ENCODE measurements at regions not wholly inside any gene's neighbourhood (a gene's known extent, or its start where the extent isn't known, plus 50 kb on each side); places are given as distances from the start of the nearest gene placed in this dataset.

DNA sequence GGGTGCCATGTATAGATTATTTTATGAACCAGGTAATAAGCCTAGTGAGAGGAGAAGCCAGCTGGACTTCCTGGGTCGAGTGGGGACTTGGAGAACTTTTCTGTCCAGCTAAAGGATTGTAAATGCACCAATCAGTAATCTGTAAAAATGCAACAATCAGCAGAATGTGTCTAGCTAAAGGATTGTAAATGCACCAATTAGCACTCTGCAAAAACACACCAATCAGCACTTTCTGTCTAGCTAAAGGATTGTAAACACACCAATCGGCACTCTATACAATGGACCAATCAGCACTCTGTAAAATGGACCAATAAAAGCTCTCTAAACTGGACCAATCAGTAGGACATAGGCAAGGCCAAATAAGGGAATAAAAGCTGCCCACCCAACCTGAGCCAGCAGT, 392.9 kb downstream of the KDM5D start:
- intact Hi-C loops (cut with micrococcal nuclease; ENCODE audit: unreplicated experiment), result no loop called here
- DNase-seq (ENCODE audit: low read depth, low spot score) (no peak), ATAC-seq (no peak)
- Histone ChIP-seq H3K27ac (ENCODE audit: low read length) (no peak overlapping the region), H3K4me1 (ENCODE audit: control insufficient read depth, insufficient read depth, low read length) (no peaks in the 10 kb centered on the region), H3K36me3 (ENCODE audit: control insufficient read depth, insufficient read depth, low read length) (no peaks in the 10 kb centered on the region), H3K27me3 (ENCODE audit: control insufficient read depth, insufficient read depth, low read length) (no peaks in the 10 kb centered on the region), H3K9me3 (ENCODE audit: control insufficient read depth, insufficient read depth, low read depth, low read length) (no peaks in the 10 kb centered on the region), H3K4me3 (ENCODE audit: low read depth in 2 of 2, low read length in 2 of 2) (no peak overlapping the region)
- TF ChIP-seq SIN3A (IDR thresholded peaks at IDR 0.05; ENCODE audit: borderline replicate concordance, insufficient read depth, low read depth, low read length), result no peak
- TF ChIP-seq, protein P1, sequence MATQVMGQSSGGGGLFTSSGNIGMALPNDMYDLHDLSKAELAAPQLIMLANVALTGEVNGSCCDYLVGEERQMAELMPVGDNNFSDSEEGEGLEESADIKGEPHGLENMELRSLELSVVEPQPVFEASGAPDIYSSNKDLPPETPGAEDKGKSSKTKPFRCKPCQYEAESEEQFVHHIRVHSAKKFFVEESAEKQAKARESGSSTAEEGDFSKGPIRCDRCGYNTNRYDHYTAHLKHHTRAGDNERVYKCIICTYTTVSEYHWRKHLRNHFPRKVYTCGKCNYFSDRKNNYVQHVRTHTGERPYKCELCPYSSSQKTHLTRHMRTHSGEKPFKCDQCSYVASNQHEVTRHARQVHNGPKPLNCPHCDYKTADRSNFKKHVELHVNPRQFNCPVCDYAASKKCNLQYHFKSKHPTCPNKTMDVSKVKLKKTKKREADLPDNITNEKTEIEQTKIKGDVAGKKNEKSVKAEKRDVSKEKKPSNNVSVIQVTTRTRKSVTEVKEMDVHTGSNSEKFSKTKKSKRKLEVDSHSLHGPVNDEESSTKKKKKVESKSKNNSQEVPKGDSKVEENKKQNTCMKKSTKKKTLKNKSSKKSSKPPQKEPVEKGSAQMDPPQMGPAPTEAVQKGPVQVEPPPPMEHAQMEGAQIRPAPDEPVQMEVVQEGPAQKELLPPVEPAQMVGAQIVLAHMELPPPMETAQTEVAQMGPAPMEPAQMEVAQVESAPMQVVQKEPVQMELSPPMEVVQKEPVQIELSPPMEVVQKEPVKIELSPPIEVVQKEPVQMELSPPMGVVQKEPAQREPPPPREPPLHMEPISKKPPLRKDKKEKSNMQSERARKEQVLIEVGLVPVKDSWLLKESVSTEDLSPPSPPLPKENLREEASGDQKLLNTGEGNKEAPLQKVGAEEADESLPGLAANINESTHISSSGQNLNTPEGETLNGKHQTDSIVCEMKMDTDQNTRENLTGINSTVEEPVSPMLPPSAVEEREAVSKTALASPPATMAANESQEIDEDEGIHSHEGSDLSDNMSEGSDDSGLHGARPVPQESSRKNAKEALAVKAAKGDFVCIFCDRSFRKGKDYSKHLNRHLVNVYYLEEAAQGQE (IDR thresholded peaks at IDR 0.05; ENCODE audit: insufficient read depth in 1 of 2, low read depth in 2 of 2, low read length in 1 of 2), result no peak
- in situ Hi-C loops (cut with HindIII; ENCODE audit: low pct_unique_long_range_greater_than_20kb, low sequenced_read_pairs), result no loop called here
- CTCF ChIA-PET, result no interaction called here
- POLR2A ChIA-PET, result no interaction called here
- BruUV-seq (replicated peaks), result no TSS peak

DNA sequence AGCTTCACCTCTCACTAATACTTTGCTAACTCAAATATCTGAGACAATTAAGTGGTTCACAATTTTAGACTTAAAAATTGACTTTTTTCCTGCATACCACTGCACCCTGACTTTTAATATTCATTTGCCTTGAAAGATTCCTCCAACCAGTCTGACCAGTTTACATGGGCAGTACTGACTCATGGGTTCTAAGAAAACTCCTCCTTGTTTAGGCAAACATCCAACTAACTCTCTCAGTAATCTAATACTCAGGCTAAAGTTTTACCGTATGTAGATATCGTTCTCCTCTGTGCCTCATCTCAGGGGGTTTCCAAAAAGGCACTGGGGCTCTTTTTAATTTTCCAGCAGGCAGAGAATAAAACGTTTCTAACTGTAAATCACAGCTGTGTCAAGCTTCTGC, 422.8 kb downstream of the KDM5D start:
- H3K4me1 ChIP-seq (ENCODE audit: control insufficient read depth, insufficient read depth, low read length), result no peaks in the 10 kb centered on the region
- H3K27ac ChIP-seq (ENCODE audit: low read length), result no peak overlapping the region
- no peak for TF ChIP-seq TCF7L2 (IDR thresholded peaks at IDR 0.05; ENCODE audit: low read depth, low read length)
- ChIA-PET CTCF (no interaction called here), POLR2A (no interaction called here)
- H3K4me3 ChIP-seq (ENCODE audit: low read depth in 2 of 2, low read length in 2 of 2), result no peak overlapping the region
- no peaks in the 10 kb centered on the region for H3K27me3 ChIP-seq (ENCODE audit: control insufficient read depth, insufficient read depth, low read length)
- ATAC-seq (no peak), DNase-seq (ENCODE audit: low read depth, low spot score) (no peak)
- no peaks in the 10 kb centered on the region for H3K36me3 ChIP-seq (ENCODE audit: control insufficient read depth, insufficient read depth, low read length)
- intact Hi-C loops (cut with micrococcal nuclease; ENCODE audit: unreplicated experiment) (no loop called here), in situ Hi-C loops (cut with HindIII; ENCODE audit: low pct_unique_long_range_greater_than_20kb, low sequenced_read_pairs) (no loop called here)
- no peaks in the 10 kb centered on the region for H3K9me3 ChIP-seq (ENCODE audit: control insufficient read depth, insufficient read depth, low read depth, low read length)
- BruUV-seq (replicated peaks), result no TSS peak

DNA sequence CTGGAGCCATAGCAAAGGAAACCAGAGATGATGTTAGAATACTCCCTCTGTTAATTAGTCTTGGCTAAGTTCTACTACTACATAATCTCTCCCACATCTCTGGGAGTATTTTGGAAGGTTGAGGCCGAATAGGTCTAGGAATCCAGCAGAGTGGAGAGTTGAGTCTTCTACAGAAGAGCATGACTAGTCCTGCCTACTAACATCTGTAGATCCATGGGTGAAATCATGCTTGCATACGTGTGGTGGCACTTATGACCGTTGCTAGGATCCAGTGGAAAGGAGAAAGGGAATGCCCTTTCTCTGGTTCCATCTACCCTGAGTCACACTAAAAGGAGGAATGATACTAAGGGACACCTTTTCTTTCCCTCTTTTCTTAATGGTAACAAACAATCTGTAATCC, 425.4 kb downstream of the KDM5D start:
- ChIA-PET POLR2A (no interaction called here), CTCF (no interaction called here)
- in situ Hi-C loops (cut with HindIII; ENCODE audit: low pct_unique_long_range_greater_than_20kb, low sequenced_read_pairs) (no loop called here), intact Hi-C loops (cut with micrococcal nuclease; ENCODE audit: unreplicated experiment) (no loop called here)
- Histone ChIP-seq H3K9me3 (ENCODE audit: control insufficient read depth, insufficient read depth, low read depth, low read length) (no peaks in the 10 kb centered on the region), H3K4me1 (ENCODE audit: control insufficient read depth, insufficient read depth, low read length) (no peaks in the 10 kb centered on the region), H3K4me3 (ENCODE audit: low read depth in 2 of 2, low read length in 2 of 2) (no peak overlapping the region), H3K27ac (ENCODE audit: low read length) (no peak overlapping the region), H3K27me3 (ENCODE audit: control insufficient read depth, insufficient read depth, low read length) (no peaks in the 10 kb centered on the region), H3K36me3 (ENCODE audit: control insufficient read depth, insufficient read depth, low read length) (no peaks in the 10 kb centered on the region)
- no TSS peak for BruUV-seq (replicated peaks)
- TF ChIP-seq TCF7L2 (IDR thresholded peaks at IDR 0.05; ENCODE audit: low read depth, low read length) (no peak), POLR2AphosphoS5 (IDR thresholded peaks at IDR 0.05; ENCODE audit: low read depth, low read length) (no peak), SIN3A (IDR thresholded peaks at IDR 0.05; ENCODE audit: borderline replicate concordance, insufficient read depth, low read depth, low read length) (no peak)
- TF ChIP-seq, protein P1 (IDR thresholded peaks at IDR 0.05; ENCODE audit: insufficient read depth in 1 of 2, low read depth in 2 of 2, low read length in 1 of 2), result no peak
- TF ChIP-seq, protein P2, sequence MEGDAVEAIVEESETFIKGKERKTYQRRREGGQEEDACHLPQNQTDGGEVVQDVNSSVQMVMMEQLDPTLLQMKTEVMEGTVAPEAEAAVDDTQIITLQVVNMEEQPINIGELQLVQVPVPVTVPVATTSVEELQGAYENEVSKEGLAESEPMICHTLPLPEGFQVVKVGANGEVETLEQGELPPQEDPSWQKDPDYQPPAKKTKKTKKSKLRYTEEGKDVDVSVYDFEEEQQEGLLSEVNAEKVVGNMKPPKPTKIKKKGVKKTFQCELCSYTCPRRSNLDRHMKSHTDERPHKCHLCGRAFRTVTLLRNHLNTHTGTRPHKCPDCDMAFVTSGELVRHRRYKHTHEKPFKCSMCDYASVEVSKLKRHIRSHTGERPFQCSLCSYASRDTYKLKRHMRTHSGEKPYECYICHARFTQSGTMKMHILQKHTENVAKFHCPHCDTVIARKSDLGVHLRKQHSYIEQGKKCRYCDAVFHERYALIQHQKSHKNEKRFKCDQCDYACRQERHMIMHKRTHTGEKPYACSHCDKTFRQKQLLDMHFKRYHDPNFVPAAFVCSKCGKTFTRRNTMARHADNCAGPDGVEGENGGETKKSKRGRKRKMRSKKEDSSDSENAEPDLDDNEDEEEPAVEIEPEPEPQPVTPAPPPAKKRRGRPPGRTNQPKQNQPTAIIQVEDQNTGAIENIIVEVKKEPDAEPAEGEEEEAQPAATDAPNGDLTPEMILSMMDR (IDR thresholded peaks at IDR 0.05), result no peak
- DNase-seq (ENCODE audit: low read depth, low spot score) (no peak), ATAC-seq (no peak)
